ENCODE measurements at regions not wholly inside any gene's neighbourhood (a gene's known extent, or its start where the extent isn't known, plus 50 kb on each side); places are given as distances from the start of the nearest gene placed in this dataset.

DNA sequence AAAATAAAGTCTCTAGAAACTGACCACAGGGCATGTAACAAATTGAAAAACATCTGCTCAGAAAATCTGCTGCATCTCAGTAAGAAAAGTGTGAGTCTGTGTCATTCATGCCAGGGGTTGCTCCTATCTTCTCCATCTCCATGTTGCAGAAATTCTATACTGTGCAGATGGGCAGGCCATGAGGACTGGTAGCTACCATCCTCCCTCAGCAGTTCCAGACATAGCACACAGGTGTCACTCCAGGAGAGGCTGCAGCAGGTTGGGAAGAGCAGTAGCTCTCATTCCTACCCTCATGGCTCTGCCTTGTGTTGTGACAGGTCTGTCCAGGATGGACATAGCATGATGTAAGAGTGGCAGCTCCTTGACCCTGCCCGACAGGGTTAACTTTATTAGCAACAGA, 173.4 kb downstream of the NDUFS4 start:
- no peaks in the 10 kb centered on the region for H3K27me3 ChIP-seq (replicated peaks in 1 of 4; ENCODE audit: control extremely low read depth in 1 of 4, control insufficient read depth in 3 of 4, insufficient read depth in 4 of 4, low read length in 3 of 4)
- Mint-ChIP-seq H3K4me3 (no peak overlapping the region), H3K9me3 (ENCODE audit: insufficient read depth) (peaks cover 3% of the 10 kb centered on the region), H3K4me1 (peaks cover 17% of the 10 kb centered on the region), H3K27ac (no peak overlapping the region), H3K27me3 (no peaks in the 10 kb centered on the region)
- H3K36me3 ChIP-seq (replicated peaks in 1 of 2; ENCODE audit: control extremely low read depth in 1 of 2, control insufficient read depth in 1 of 2, extremely low read depth in 1 of 2, insufficient read depth in 2 of 2, low read length in 1 of 2), result no peaks in the 10 kb centered on the region
- intact Hi-C loops (cut with micrococcal nuclease), result no loop called here
- peaks cover 3 to 13% of the 10 kb centered on the region in 2 donors for H3K4me1 ChIP-seq (ENCODE audit: control insufficient read depth in 2 of 2, insufficient read depth in 2 of 2, low read length in 2 of 2)
- DNase-seq, result no peak
- H2AFZ ChIP-seq (ENCODE audit: insufficient read depth, low read depth, low read length, poor library complexity, severe bottlenecking), result no peak overlapping the region
- no peaks in the 10 kb centered on the region for H3K9me3 ChIP-seq (ENCODE audit: control extremely low read depth in 1 of 3, control insufficient read depth in 2 of 3, insufficient read depth in 1 of 3, low read length in 2 of 3)
- no peak overlapping the region for H3K4me2 ChIP-seq (replicated peaks; ENCODE audit: low read depth, low read length, poor library complexity, severe bottlenecking)
- ChIA-PET POLR2A (no interaction called here), CTCF (no interaction called here)
- H3K4me3 ChIP-seq (ENCODE audit: control extremely low read depth in 1 of 5, extremely low read depth in 1 of 5, insufficient read depth in 1 of 5, low read depth in 2 of 5, low read length in 4 of 5), result no peak overlapping the region
- ATAC-seq (ENCODE audit: low read depth), result no peak
- no CpG with 5 or more reads among the region's 1 CpG for WGBS (ENCODE audit: insufficient coverage)
- H3K27ac ChIP-seq (ENCODE audit: low read length in 2 of 2), result no peak overlapping the region
- TF ChIP-seq, protein P1, sequence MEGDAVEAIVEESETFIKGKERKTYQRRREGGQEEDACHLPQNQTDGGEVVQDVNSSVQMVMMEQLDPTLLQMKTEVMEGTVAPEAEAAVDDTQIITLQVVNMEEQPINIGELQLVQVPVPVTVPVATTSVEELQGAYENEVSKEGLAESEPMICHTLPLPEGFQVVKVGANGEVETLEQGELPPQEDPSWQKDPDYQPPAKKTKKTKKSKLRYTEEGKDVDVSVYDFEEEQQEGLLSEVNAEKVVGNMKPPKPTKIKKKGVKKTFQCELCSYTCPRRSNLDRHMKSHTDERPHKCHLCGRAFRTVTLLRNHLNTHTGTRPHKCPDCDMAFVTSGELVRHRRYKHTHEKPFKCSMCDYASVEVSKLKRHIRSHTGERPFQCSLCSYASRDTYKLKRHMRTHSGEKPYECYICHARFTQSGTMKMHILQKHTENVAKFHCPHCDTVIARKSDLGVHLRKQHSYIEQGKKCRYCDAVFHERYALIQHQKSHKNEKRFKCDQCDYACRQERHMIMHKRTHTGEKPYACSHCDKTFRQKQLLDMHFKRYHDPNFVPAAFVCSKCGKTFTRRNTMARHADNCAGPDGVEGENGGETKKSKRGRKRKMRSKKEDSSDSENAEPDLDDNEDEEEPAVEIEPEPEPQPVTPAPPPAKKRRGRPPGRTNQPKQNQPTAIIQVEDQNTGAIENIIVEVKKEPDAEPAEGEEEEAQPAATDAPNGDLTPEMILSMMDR (IDR thresholded peaks at IDR 0.05), result no peak
- TF ChIP-seq EZH2 (IDR thresholded peaks at IDR 0.05; ENCODE audit: borderline replicate concordance, insufficient read depth, low read depth, low read length, poor library complexity, severe bottlenecking), result no peak
- H4K20me1 ChIP-seq (ENCODE audit: control insufficient read depth, insufficient read depth, low read length, poor library complexity, severe bottlenecking), result no peaks in the 10 kb centered on the region
- H3K9ac ChIP-seq (ENCODE audit: low read length), result no peak overlapping the region
- no peaks in the 10 kb centered on the region for H3K79me2 ChIP-seq (ENCODE audit: control insufficient read depth, insufficient read depth, low read length)

- ChIA-PET CTCF (no interaction called here), POLR2A (no interaction called here)
- Histone ChIP-seq H3K4me1 (ENCODE audit: control insufficient read depth in 2 of 2, insufficient read depth in 2 of 2, low read length in 2 of 2) (no peaks in the 10 kb centered on the region), H3K27ac (ENCODE audit: low read length in 2 of 2) (no peak overlapping the region), H3K9ac (ENCODE audit: low read length) (no peak overlapping the region), H2AFZ (ENCODE audit: insufficient read depth, low read depth, low read length, poor library complexity, severe bottlenecking) (no peak overlapping the region), H3K4me3 (ENCODE audit: control extremely low read depth in 1 of 5, extremely low read depth in 1 of 5, insufficient read depth in 1 of 5, low read depth in 2 of 5, low read length in 4 of 5) (no peak overlapping the region), H4K20me1 (ENCODE audit: control insufficient read depth, insufficient read depth, low read length, poor library complexity, severe bottlenecking) (no peaks in the 10 kb centered on the region), H3K9me3 (ENCODE audit: control extremely low read depth in 1 of 3, control insufficient read depth in 2 of 3, insufficient read depth in 1 of 3, low read length in 2 of 3) (peaks cover 0 to 3% (median 0%) of the 10 kb centered on the region in 3 donors), H3K27me3 (replicated peaks in 1 of 4; ENCODE audit: control extremely low read depth in 1 of 4, control insufficient read depth in 3 of 4, insufficient read depth in 4 of 4, low read length in 3 of 4) (no peaks in the 10 kb centered on the region), H3K4me2 (replicated peaks; ENCODE audit: low read depth, low read length, poor library complexity, severe bottlenecking) (no peak overlapping the region), H3K79me2 (ENCODE audit: control insufficient read depth, insufficient read depth, low read length) (no peaks in the 10 kb centered on the region), H3K36me3 (replicated peaks in 1 of 2; ENCODE audit: control extremely low read depth in 1 of 2, control insufficient read depth in 1 of 2, extremely low read depth in 1 of 2, insufficient read depth in 2 of 2, low read length in 1 of 2) (no peaks in the 10 kb centered on the region)
- intact Hi-C loops (cut with micrococcal nuclease), result no loop called here
- Mint-ChIP-seq H3K27me3 (no peaks in the 10 kb centered on the region), H3K4me1 (no peaks in the 10 kb centered on the region), H3K9me3 (ENCODE audit: insufficient read depth) (peaks cover 3% of the 10 kb centered on the region), H3K4me3 (no peak overlapping the region), H3K27ac (no peak overlapping the region)
- TF ChIP-seq, protein P1 (IDR thresholded peaks at IDR 0.05), result no peak
- TF ChIP-seq EZH2 (IDR thresholded peaks at IDR 0.05; ENCODE audit: borderline replicate concordance, insufficient read depth, low read depth, low read length, poor library complexity, severe bottlenecking), result no peak
- WGBS (ENCODE audit: insufficient coverage), result no CpG with 5 or more reads among the region's 3 CpGs
- ATAC-seq (ENCODE audit: low read depth) (no peak), DNase-seq (no peak)
Observed at GRCh38 chr5:53738105-53738504, 177.7 kb downstream of the NDUFS4 start.

Data from B cell (primary cell).